GM06990 (cell line): ENCODE measurements at regions not wholly inside any gene's neighbourhood (a gene's known extent, or its start where the extent isn't known, plus 50 kb on each side); places are given as distances from the start of the nearest gene placed in this dataset.

Source experiments
- DNase-seq: peaks from one replicate; pipeline ENCODE4 v3.0.0-alpha.2; 2011; ENCODE audit not compliant: insufficient read length; ENCODE audit errors: extremely low read depth
- H3K27me3 ChIP-seq: replicated peaks from 2 replicates; pipeline ENCODE4 v1.6.0; 2011; ENCODE audit warnings: low read length; ENCODE audit not compliant: control insufficient read depth, insufficient read depth
- H3K36me3 ChIP-seq: 2 replicates; pipeline ENCODE4 v1.5.1; 2011; ENCODE audit warnings: low read length; ENCODE audit not compliant: control insufficient read depth, insufficient read depth
- H3K4me3 ChIP-seq: replicated peaks from 2 replicates; pipeline ENCODE4 v1.5.1; 2011; ENCODE audit warnings: low read depth, mild to moderate bottlenecking, control low read depth, low read length
- TF ChIP-seq, protein P1 (sequence below): IDR thresholded peaks from 2 replicates; pipeline ENCODE4 v1.5.1; 2011; ENCODE audit warnings: low read length, control low read depth, mild to moderate bottlenecking, inconsistent platforms; ENCODE audit not compliant: insufficient read depth, poor library complexity, severe bottlenecking

DNA sequence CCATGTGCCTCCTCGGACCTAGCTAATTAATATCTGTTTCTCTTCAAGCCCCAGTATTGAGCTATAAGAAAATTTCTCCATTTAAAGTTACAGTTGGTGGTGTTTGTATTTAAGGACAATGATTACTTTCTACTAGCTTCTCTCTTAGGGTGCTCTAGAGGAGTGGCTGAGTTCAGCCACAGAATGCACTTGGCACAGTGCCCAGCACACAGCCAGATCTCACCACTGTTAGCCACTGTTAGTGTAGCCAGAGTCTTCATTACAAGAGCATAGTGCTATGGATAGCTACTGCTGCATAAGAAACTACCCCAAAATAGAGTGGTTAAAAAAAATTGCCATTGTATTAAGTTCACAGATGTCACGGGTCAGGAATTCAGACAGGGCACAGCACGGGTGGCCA lies 421.3 kb downstream of the BCOR start:
- TF ChIP-seq, protein P1, sequence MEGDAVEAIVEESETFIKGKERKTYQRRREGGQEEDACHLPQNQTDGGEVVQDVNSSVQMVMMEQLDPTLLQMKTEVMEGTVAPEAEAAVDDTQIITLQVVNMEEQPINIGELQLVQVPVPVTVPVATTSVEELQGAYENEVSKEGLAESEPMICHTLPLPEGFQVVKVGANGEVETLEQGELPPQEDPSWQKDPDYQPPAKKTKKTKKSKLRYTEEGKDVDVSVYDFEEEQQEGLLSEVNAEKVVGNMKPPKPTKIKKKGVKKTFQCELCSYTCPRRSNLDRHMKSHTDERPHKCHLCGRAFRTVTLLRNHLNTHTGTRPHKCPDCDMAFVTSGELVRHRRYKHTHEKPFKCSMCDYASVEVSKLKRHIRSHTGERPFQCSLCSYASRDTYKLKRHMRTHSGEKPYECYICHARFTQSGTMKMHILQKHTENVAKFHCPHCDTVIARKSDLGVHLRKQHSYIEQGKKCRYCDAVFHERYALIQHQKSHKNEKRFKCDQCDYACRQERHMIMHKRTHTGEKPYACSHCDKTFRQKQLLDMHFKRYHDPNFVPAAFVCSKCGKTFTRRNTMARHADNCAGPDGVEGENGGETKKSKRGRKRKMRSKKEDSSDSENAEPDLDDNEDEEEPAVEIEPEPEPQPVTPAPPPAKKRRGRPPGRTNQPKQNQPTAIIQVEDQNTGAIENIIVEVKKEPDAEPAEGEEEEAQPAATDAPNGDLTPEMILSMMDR, result no peak
- Histone ChIP-seq H3K4me3 (no peak overlapping the region), H3K36me3 (no peaks in the 10 kb centered on the region), H3K27me3 (no peaks in the 10 kb centered on the region; the same call in 1 of the 2 replicates)
- DNase-seq, result no peak

DNA sequence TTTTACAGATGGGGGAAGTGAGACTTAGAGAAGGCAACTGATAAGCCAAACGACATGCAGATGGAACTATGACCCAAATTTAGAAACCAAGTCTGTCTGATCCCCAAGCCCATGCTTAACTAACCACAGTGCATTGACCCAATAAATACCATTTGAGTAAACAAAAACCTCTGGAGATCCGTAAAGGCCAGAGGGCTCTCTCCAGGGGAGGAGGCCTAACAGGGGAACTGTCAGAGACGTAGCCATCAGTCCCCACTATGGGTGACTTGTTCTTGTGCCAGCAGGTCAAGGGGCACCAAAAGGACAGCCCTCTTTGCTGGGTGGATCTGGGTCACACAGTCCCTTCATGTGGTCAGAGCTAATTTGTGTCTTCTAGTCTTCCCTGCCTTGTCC lies 420.2 kb downstream of the BCOR start:
- Histone ChIP-seq H3K27me3 (no peaks in the 10 kb centered on the region), H3K4me3 (no peak overlapping the region), H3K36me3 (no peaks in the 10 kb centered on the region)
- DNase-seq, result no peak
- TF ChIP-seq, protein P1, result no peak

DNA sequence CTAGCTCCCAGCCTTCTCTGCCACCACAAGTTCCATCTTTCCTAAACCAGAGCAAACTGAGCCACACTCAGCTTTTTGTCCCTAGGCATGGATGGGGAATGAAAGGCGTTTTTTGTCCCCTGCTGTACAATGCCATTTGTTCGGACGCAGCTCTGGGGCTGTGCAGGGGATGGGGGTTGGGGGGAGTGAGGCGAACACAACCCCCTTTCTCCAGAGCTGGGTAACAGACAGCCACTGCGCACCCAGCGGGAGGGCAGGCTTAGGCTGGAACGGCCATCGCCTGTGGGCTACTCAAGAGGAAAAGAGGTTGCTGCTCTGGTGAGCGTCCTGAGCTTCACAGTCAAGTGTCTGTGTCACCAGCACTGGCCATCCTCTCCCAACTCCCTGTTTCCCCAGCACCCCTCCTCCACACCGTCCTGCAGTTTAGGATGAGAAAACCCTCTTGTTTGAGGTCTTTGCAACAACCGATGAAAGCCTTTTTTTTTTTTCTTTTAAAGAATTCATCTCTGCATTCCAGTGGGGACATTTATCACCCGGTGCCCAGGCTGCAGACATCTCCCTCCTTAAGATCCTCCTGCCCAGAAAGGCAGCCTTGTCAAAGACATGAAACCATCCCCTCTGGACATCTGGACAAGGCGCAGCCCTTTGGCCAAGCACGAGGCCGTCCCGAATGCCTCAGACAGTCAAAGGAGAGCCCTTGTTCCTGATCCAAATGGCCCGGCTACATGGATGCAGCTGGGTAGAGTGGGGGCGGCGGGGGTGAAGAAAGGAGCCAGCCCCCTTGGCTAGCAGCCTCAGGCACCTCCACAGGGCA lies 419.6 kb downstream of the BCOR start:
- H3K36me3 ChIP-seq, result no peaks in the 10 kb centered on the region
- no peak overlapping the region for H3K4me3 ChIP-seq
- TF ChIP-seq, protein P1, result no peak
- DNase-seq, result no peak
- no peaks in the 10 kb centered on the region for H3K27me3 ChIP-seq

DNA sequence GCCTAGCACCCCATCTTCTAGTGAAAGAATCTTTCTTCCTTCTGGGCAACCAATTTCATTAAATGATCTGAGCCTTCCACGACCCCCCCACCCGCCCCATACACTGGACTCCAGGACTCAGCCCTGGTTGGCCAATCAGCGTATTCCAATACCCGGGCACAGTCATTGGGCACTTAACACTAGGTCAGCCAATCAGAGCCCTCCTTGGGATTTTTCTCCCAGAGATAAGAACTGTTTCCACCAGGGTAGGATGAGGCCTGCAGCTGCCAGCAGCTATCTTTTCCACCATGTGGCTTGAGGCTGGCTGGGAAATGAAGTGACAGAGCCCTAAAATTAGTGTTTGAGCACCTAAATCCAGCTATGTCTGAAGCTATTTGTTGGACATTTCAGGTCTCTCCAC lies 418.8 kb downstream of the BCOR start:
- no peak overlapping the region for H3K4me3 ChIP-seq
- no peaks in the 10 kb centered on the region for H3K27me3 ChIP-seq
- TF ChIP-seq, protein P1, result no peak
- H3K36me3 ChIP-seq, result no peaks in the 10 kb centered on the region
- DNase-seq, result no peak

DNA sequence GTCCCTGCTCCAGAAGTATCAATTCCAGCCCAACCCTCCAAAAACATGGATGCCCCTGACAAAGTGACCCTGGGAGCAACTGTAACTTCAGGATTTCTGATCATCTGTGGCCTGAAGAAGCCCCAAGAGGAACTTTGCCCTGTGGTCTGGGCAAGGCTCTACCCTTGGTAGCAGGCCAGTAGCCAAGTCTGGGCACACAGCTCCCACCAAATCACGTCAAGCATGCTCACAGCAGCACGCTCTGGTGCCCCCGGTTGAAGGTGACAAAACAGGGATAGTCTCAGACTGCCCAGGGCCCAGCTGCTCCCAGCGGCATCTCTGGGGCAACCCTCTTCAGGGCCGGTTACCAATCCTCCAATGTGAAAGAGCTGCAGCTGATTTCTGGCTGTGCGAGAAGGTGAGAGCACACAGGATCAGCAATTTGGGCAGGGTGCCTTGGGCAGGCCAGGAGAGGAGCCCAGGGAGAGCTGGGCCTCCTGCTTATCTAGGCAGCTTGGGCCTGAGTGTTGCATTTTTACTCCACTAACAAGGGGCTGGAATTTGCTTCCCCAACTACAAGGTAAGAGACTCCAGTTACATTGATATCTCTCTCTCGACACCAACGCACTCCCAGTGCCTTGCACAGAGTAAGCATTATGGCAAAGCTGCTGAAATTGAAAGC lies 418.1 kb downstream of the BCOR start:
- TF ChIP-seq, protein P1, result no peak
- Histone ChIP-seq H3K27me3 (no peaks in the 10 kb centered on the region), H3K36me3 (no peaks in the 10 kb centered on the region), H3K4me3 (no peak overlapping the region)
- DNase-seq, result no peak

DNA sequence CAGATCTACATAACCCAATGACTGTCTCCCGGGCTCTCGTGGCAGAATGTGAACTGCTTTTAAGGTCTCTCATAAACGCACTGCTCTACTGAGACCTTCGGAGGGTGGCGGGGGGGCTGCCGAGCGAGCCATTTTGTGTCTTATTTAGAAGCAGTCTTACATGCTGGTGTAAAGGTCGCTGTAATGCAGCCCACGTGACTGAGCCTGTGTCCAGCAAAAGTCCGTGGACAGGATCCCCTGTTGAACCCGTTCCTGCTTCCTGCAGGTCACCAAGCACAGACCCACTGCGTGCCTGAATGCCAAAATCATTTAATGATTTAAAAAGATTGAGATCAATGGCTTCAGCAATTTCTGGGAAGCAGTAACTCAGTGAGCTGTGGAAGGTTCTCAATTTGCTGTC lies 415.9 kb downstream of the BCOR start:
- H3K27me3 ChIP-seq, result no peaks in the 10 kb centered on the region
- TF ChIP-seq, protein P1, result no peak
- no peak overlapping the region for H3K4me3 ChIP-seq
- DNase-seq, result no peak
- H3K36me3 ChIP-seq, result no peaks in the 10 kb centered on the region
